ENCODE measurements at regions not wholly inside any gene's neighbourhood (a gene's known extent, or its start where the extent isn't known, plus 50 kb on each side); places are given as distances from the start of the nearest gene placed in this dataset.
"Not testable (repeated sequence)": the region's sequence is repeated elsewhere in the genome, so short reads cannot be mapped to it uniquely, and the experiment has no call there.

GRCh38 chr16:88196471-88197400, 186.0 kb upstream of the ZNF469 start:
- H3K27ac ChIP-seq (replicated peaks): no peak overlapping the region
- no peaks in the 10 kb centered on the region for H3K27me3 ChIP-seq (ENCODE audit: insufficient read depth, poor library complexity, severe bottlenecking)
- no peak for DNase-seq (ENCODE audit: low read depth in 1 of 2, low spot score in 1 of 2)
- TF ChIP-seq SPI1 (IDR thresholded peaks at IDR 0.05; ENCODE audit: borderline replicate concordance, low read depth) (no peak), REST (IDR thresholded peaks at IDR 0.05; ENCODE audit: insufficient replicate concordance, low read depth) (no peak), GABPA (IDR thresholded peaks at IDR 0.05; ENCODE audit: low read depth) (no peak), CTCF (IDR thresholded peaks at IDR 0.05; ENCODE audit: insufficient read depth, low read length) (no peak), POLR2AphosphoS5 (IDR thresholded peaks at IDR 0.05; ENCODE audit: low read depth) (no peak)
- H3K4me3 ChIP-seq (replicated peaks; ENCODE audit: insufficient read depth, low read length): no peak overlapping the region

- H3K4me3 ChIP-seq (replicated peaks; ENCODE audit: insufficient read depth, low read length): no peak overlapping the region
- TF ChIP-seq SPI1 (IDR thresholded peaks at IDR 0.05; ENCODE audit: borderline replicate concordance, low read depth) (no peak), REST (IDR thresholded peaks at IDR 0.05; ENCODE audit: insufficient replicate concordance, low read depth) (no peak), GABPA (IDR thresholded peaks at IDR 0.05; ENCODE audit: low read depth) (no peak), POLR2AphosphoS5 (IDR thresholded peaks at IDR 0.05; ENCODE audit: low read depth) (no peak)
- DNase-seq (ENCODE audit: low read depth in 1 of 2, low spot score in 1 of 2): no peak
- H3K27ac ChIP-seq (replicated peaks): no peak overlapping the region
- no peaks in the 10 kb centered on the region for H3K27me3 ChIP-seq (ENCODE audit: insufficient read depth, poor library complexity, severe bottlenecking)
Observed at GRCh38 chr16:88197481-88198456, 185.0 kb upstream of the ZNF469 start.

- H3K27ac ChIP-seq (replicated peaks); DNase-seq (ENCODE audit: low read depth in 1 of 2, low spot score in 1 of 2): not testable (repeated sequence)
Observed at GRCh38 chr16:88198457-88199295, 184.1 kb upstream of the ZNF469 start.

GRCh38 chr16:88199296-88200153, 183.2 kb upstream of the ZNF469 start:
- H3K27ac ChIP-seq (replicated peaks); H3K4me3 ChIP-seq (replicated peaks; ENCODE audit: insufficient read depth, low read length); H3K27me3 ChIP-seq (ENCODE audit: insufficient read depth, poor library complexity, severe bottlenecking); DNase-seq (ENCODE audit: low read depth in 1 of 2, low spot score in 1 of 2): not testable (repeated sequence)

More at GRCh38 chr16:88198457-88199295, 184.1 kb upstream of the ZNF469 start:
- H3K4me3 ChIP-seq (replicated peaks; ENCODE audit: insufficient read depth, low read length); H3K27me3 ChIP-seq (ENCODE audit: insufficient read depth, poor library complexity, severe bottlenecking): not testable (repeated sequence)

GRCh38 chr16:88200154-88200895, 182.4 kb upstream of the ZNF469 start:
- H3K27ac ChIP-seq (replicated peaks); H3K4me3 ChIP-seq (replicated peaks; ENCODE audit: insufficient read depth, low read length); DNase-seq (ENCODE audit: low read depth in 1 of 2, low spot score in 1 of 2); H3K27me3 ChIP-seq (ENCODE audit: insufficient read depth, poor library complexity, severe bottlenecking): not testable (repeated sequence)
